ENCODE measurements at regions not wholly inside any gene's neighbourhood (a gene's known extent, or its start where the extent isn't known, plus 50 kb on each side); places are given as distances from the start of the nearest gene placed in this dataset.

GRCh38 chr2:17317439-17317976 is 200.7 kb downstream of the RAD51AP2 start:
- no peak for TF ChIP-seq CTCF (IDR thresholded peaks at IDR 0.05; ENCODE audit: poor library complexity, severe bottlenecking)
- TF ChIP-seq RAD21 (conservative IDR thresholded peaks at IDR 0.05): no peak
- no peak for TF ChIP-seq POLR2AphosphoS5 (IDR thresholded peaks at IDR 0.05)
- no peak for TF ChIP-seq SMC3 (conservative IDR thresholded peaks at IDR 0.05; ENCODE audit: poor library complexity)
- no peak for TF ChIP-seq EP300 (conservative IDR thresholded peaks at IDR 0.05; ENCODE audit: poor library complexity, severe bottlenecking)

Data from neural cell (in vitro differentiated cells).